ENCODE measurements at regions not wholly inside any gene's neighbourhood (a gene's known extent, or its start where the extent isn't known, plus 50 kb on each side); places are given as distances from the start of the nearest gene placed in this dataset.

- TF ChIP-seq, protein P1, sequence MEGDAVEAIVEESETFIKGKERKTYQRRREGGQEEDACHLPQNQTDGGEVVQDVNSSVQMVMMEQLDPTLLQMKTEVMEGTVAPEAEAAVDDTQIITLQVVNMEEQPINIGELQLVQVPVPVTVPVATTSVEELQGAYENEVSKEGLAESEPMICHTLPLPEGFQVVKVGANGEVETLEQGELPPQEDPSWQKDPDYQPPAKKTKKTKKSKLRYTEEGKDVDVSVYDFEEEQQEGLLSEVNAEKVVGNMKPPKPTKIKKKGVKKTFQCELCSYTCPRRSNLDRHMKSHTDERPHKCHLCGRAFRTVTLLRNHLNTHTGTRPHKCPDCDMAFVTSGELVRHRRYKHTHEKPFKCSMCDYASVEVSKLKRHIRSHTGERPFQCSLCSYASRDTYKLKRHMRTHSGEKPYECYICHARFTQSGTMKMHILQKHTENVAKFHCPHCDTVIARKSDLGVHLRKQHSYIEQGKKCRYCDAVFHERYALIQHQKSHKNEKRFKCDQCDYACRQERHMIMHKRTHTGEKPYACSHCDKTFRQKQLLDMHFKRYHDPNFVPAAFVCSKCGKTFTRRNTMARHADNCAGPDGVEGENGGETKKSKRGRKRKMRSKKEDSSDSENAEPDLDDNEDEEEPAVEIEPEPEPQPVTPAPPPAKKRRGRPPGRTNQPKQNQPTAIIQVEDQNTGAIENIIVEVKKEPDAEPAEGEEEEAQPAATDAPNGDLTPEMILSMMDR (IDR thresholded peaks at IDR 0.05 in 4 of 5, conservative IDR thresholded peaks at IDR 0.05 in 1 of 5): no peak
- TF ChIP-seq POLR2A (IDR thresholded peaks at IDR 0.05): no peak
- DNase-seq: no peak
- Histone ChIP-seq H3K27me3 (no peaks in the 10 kb centered on the region), H3K27ac (no peak overlapping the region), H3K9me3 (no peaks in the 10 kb centered on the region), H3K4me1 (no peaks in the 10 kb centered on the region), H3K36me3 (no peaks in the 10 kb centered on the region), H3K4me3 (no peak overlapping the region)
- intact Hi-C loops (cut with DNase I; ENCODE audit: low total_unique reads) (no loop called here), in situ Hi-C loops (cut with MboI; ENCODE audit: low sequenced_read_pairs in 4 of 4) (no loop called here)
- ATAC-seq: no peak
Measured at GRCh38 chr5:126067404-126067803, 355.8 kb upstream of the GRAMD2B start.

- in situ Hi-C loops (cut with MboI; ENCODE audit: low sequenced_read_pairs in 4 of 4) (no loop called here), intact Hi-C loops (cut with DNase I; ENCODE audit: low total_unique reads) (no loop called here)
- no peak for TF ChIP-seq POLR2A (IDR thresholded peaks at IDR 0.05)
- TF ChIP-seq, protein P1 (IDR thresholded peaks at IDR 0.05 in 4 of 5, conservative IDR thresholded peaks at IDR 0.05 in 1 of 5): no peak
- no peak for ATAC-seq
- DNase-seq: no peak
- H3K27ac ChIP-seq: no peak overlapping the region
- H3K9me3 ChIP-seq: no peaks in the 10 kb centered on the region
- H3K4me3 ChIP-seq: no peak overlapping the region
- no peaks in the 10 kb centered on the region for H3K4me1 ChIP-seq
- H3K27me3 ChIP-seq: no peaks in the 10 kb centered on the region
- no peaks in the 10 kb centered on the region for H3K36me3 ChIP-seq
Measured at GRCh38 chr5:126069329-126069728, 353.9 kb upstream of the GRAMD2B start.

DNA sequence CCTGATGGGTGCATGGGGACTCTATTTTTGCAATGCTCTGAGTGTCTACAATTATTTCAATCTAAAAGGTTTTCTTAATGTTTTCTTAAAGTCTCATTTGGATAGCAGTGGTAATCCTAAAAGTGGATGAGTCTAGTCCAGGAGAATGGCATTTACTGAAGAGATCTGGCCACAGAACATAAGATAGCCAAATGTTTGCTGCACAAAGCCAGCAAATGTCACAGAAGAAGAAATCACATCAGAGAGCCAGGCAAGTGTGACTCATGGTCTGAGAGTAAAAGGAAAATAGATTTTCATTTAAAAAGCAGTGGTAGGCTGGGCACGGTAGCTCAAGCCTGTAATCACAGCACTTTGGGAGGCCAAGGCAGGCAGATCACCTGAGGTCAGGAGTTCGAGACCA, 352.7 kb upstream of the GRAMD2B start:
- in situ Hi-C loops (cut with MboI; ENCODE audit: low sequenced_read_pairs in 4 of 4): no loop called here
- ATAC-seq: no peak
- TF ChIP-seq, protein P1 (IDR thresholded peaks at IDR 0.05 in 4 of 5, conservative IDR thresholded peaks at IDR 0.05 in 1 of 5): no peak
- no peak for TF ChIP-seq POLR2A (IDR thresholded peaks at IDR 0.05)

DNA sequence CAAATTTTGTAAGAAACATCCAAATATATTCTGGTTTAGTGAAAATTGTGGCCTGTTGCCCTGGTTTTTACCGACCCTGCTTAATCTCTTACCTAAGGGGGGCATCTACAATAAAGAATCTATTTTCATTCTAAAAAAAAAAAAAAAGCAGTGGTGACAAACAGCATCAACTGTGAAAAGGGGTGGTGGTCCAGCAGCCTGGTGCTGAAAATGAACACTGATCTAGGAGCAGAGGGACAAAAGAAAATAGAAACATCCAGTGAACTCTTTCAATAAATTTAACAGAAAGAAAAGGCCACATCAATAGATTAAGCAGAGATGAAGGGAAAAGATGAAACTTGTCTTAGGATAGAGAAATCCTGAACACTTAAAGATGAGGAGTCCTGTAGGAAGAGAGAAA, 348.7 kb upstream of the GRAMD2B start:
- H3K4me1 ChIP-seq: no peaks in the 10 kb centered on the region
- no peak for TF ChIP-seq POLR2A (IDR thresholded peaks at IDR 0.05)
- TF ChIP-seq, protein P1 (IDR thresholded peaks at IDR 0.05 in 4 of 5, conservative IDR thresholded peaks at IDR 0.05 in 1 of 5): no peak
- no peak overlapping the region for H3K27ac ChIP-seq
- ATAC-seq (no peak), DNase-seq (no peak)
- H3K4me3 ChIP-seq: no peak overlapping the region
- no peaks in the 10 kb centered on the region for H3K9me3 ChIP-seq
- intact Hi-C loops (cut with DNase I; ENCODE audit: low total_unique reads): no loop called here
- in situ Hi-C loops (cut with MboI; ENCODE audit: low sequenced_read_pairs in 4 of 4): no loop called here
- no peaks in the 10 kb centered on the region for H3K36me3 ChIP-seq
- no peaks in the 10 kb centered on the region for H3K27me3 ChIP-seq

More for the DNA sequence above, 352.7 kb upstream of the GRAMD2B start:
- no peaks in the 10 kb centered on the region for H3K27me3 ChIP-seq
- H3K9me3 ChIP-seq: no peaks in the 10 kb centered on the region
- DNase-seq: no peak
- H3K27ac ChIP-seq: no peak overlapping the region
- no peaks in the 10 kb centered on the region for H3K36me3 ChIP-seq
- intact Hi-C loops (cut with DNase I; ENCODE audit: low total_unique reads): no loop called here
- no peak overlapping the region for H3K4me3 ChIP-seq
- no peaks in the 10 kb centered on the region for H3K4me1 ChIP-seq

GRCh38 chr5:126079266-126079665, 343.9 kb upstream of the GRAMD2B start:
- Histone ChIP-seq H3K36me3 (no peaks in the 10 kb centered on the region), H3K27ac (no peak overlapping the region), H3K9me3 (no peaks in the 10 kb centered on the region), H3K27me3 (no peaks in the 10 kb centered on the region), H3K4me3 (no peak overlapping the region), H3K4me1 (no peaks in the 10 kb centered on the region)
- no peak for DNase-seq
- intact Hi-C loops (cut with DNase I; ENCODE audit: low total_unique reads) (no loop called here), in situ Hi-C loops (cut with MboI; ENCODE audit: low sequenced_read_pairs in 4 of 4) (no loop called here)
- ATAC-seq: no peak
- no peak for TF ChIP-seq POLR2A (IDR thresholded peaks at IDR 0.05)
- TF ChIP-seq, protein P1 (IDR thresholded peaks at IDR 0.05 in 4 of 5, conservative IDR thresholded peaks at IDR 0.05 in 1 of 5): no peak

Measured in gastrocnemius medialis (tissue), 4 donors.